ENCODE measurements at regions not wholly inside any gene's neighbourhood (a gene's known extent, or its start where the extent isn't known, plus 50 kb on each side); places are given as distances from the start of the nearest gene placed in this dataset.

- no peak for DNase-seq (ENCODE audit: low spot score)
- peaks cover 2% of the 10 kb centered on the region for H3K27me3 Mint-ChIP-seq (ENCODE audit: unreplicated experiment)
- H3K4me3 Mint-ChIP-seq (ENCODE audit: unreplicated experiment) = no peak overlapping the region
- H3K36me3 Mint-ChIP-seq (ENCODE audit: low read depth, unreplicated experiment) = no peaks in the 10 kb centered on the region
- H3K4me1 Mint-ChIP-seq (ENCODE audit: unreplicated experiment) = no peaks in the 10 kb centered on the region
- no peak for TF ChIP-seq CTCF (IDR thresholded peaks at IDR 0.05; ENCODE audit: unreplicated experiment)
- no peak overlapping the region for H3K27ac Mint-ChIP-seq (ENCODE audit: unreplicated experiment)
- H3K9me3 Mint-ChIP-seq (ENCODE audit: unreplicated experiment) = no peaks in the 10 kb centered on the region
Observed at GRCh38 chr9:84435902-84436301, 95.3 kb upstream of the SLC28A3 start.

DNA sequence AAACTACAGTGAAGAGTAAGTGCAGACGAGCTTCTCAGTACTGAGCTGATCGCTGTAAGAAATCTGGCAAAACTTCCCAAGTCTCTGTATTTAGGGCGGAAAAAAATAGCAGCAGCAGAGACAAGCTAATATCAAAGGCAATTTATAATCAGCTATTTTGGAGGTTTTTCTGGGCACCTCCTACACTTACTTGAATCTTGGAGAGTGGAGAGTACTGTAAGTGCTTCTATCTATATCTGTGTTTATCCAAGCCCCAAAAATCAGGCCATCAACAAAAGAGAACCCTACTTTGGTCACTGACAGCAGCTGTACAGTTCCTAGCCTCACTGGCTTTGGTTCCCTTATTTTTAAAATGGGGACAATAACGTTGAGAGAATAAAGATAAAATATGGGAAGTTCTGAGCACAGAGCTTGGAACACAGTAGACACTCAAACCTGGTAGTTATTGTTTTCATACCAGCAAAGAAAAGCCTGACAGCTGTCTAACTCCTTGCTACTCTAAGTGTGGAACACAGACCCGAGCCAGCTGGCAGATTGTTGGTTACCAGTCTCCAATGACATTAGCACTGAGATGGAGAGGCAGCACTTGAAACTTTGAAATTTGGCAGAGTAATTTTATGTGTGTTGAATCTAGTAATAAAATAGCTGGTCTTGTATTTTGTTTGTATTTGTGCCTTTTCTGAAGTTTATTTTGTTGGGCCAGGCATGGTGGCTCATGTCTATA lies 96.0 kb upstream of the SLC28A3 start:
- Mint-ChIP-seq H3K9me3 (ENCODE audit: unreplicated experiment) (no peaks in the 10 kb centered on the region), H3K36me3 (ENCODE audit: low read depth, unreplicated experiment) (no peaks in the 10 kb centered on the region), H3K27me3 (ENCODE audit: unreplicated experiment) (peaks cover 2% of the 10 kb centered on the region), H3K27ac (ENCODE audit: unreplicated experiment) (no peak overlapping the region), H3K4me3 (ENCODE audit: unreplicated experiment) (no peak overlapping the region), H3K4me1 (ENCODE audit: unreplicated experiment) (no peaks in the 10 kb centered on the region)
- no peak for TF ChIP-seq CTCF (IDR thresholded peaks at IDR 0.05; ENCODE audit: unreplicated experiment)
- DNase-seq (ENCODE audit: low spot score) = no peak

DNA sequence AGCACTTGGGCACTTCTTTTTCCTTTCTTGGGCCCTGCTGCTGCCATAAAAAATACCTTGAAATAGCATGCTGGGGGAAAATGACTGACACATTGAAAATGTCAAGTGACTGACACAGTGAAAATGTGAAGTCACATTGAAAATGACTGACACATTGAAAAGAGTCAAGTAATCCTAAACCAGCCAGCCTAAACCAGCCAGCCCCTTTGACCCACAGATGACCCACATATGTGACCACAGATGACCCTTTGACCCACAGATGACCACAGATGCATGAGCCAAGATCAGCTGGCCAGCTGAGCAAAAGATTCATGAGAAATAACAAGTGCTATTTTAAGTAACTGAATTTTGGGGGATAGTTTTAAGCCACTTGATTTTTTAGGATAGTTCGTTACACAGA lies 97.8 kb upstream of the SLC28A3 start:
- peaks cover 2% of the 10 kb centered on the region for H3K4me1 Mint-ChIP-seq (ENCODE audit: unreplicated experiment)
- no peak for TF ChIP-seq CTCF (IDR thresholded peaks at IDR 0.05; ENCODE audit: unreplicated experiment)
- no peak overlapping the region for H3K4me3 Mint-ChIP-seq (ENCODE audit: unreplicated experiment)
- H3K27me3 Mint-ChIP-seq (ENCODE audit: unreplicated experiment) = peaks cover 2% of the 10 kb centered on the region
- no peaks in the 10 kb centered on the region for H3K9me3 Mint-ChIP-seq (ENCODE audit: unreplicated experiment)
- no peak for DNase-seq (ENCODE audit: low spot score)
- H3K36me3 Mint-ChIP-seq (ENCODE audit: low read depth, unreplicated experiment) = no peaks in the 10 kb centered on the region
- H3K27ac Mint-ChIP-seq (ENCODE audit: unreplicated experiment) = no peak overlapping the region

DNA sequence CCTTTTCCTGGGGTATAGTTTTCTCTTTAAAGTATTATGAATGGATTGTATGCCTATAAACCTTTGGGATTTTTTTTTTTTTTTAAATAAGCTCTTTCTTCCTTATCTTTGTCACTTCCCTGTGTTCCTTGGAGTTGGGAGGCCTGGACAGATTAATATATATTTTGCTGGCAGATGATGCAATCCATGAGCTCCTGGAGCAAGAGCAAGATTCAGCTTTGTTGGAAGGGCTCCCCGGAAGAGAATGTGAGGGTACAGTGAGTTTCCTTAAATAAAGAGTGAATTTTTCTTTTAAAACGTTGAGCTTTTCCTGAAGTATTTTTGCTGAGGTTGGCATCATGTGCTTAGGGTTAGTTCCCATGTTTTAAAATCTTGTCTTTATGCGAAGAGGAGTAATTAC lies 98.7 kb upstream of the SLC28A3 start:
- peaks cover 2% of the 10 kb centered on the region for H3K27me3 Mint-ChIP-seq (ENCODE audit: unreplicated experiment)
- H3K9me3 Mint-ChIP-seq (ENCODE audit: unreplicated experiment) = no peaks in the 10 kb centered on the region
- no peaks in the 10 kb centered on the region for H3K36me3 Mint-ChIP-seq (ENCODE audit: low read depth, unreplicated experiment)
- TF ChIP-seq CTCF (IDR thresholded peaks at IDR 0.05; ENCODE audit: unreplicated experiment) = no peak
- no peak overlapping the region for H3K4me3 Mint-ChIP-seq (ENCODE audit: unreplicated experiment)
- H3K4me1 Mint-ChIP-seq (ENCODE audit: unreplicated experiment) = peaks cover 2% of the 10 kb centered on the region
- no peak for DNase-seq (ENCODE audit: low spot score)
- no peak overlapping the region for H3K27ac Mint-ChIP-seq (ENCODE audit: unreplicated experiment)

GRCh38 chr9:84442712-84443111 lies 102.2 kb upstream of the SLC28A3 start:
- H3K4me1 Mint-ChIP-seq (ENCODE audit: unreplicated experiment) = peaks cover 2% of the 10 kb centered on the region
- no peak for DNase-seq (ENCODE audit: low spot score)
- H3K36me3 Mint-ChIP-seq (ENCODE audit: low read depth, unreplicated experiment) = no peaks in the 10 kb centered on the region
- no peaks in the 10 kb centered on the region for H3K9me3 Mint-ChIP-seq (ENCODE audit: unreplicated experiment)
- H3K4me3 Mint-ChIP-seq (ENCODE audit: unreplicated experiment) = no peak overlapping the region
- no peak for TF ChIP-seq CTCF (IDR thresholded peaks at IDR 0.05; ENCODE audit: unreplicated experiment)
- H3K27ac Mint-ChIP-seq (ENCODE audit: unreplicated experiment) = no peak overlapping the region
- H3K27me3 Mint-ChIP-seq (ENCODE audit: unreplicated experiment) = peaks cover 2% of the 10 kb centered on the region

Data from endothelial cell (in vitro differentiated cells).